Stimulated activated naive CD8-positive, alpha-beta T cell treated with anti-CD3 and anti-CD28 coated beads, Interleukin-15, amount 100 ng/mL, for 72 hours (primary cell): ENCODE measurements at regions not wholly inside any gene's neighbourhood (a gene's known extent, or its start where the extent isn't known, plus 50 kb on each side); places are given as distances from the start of the nearest gene placed in this dataset.
"Not testable (repeated sequence)": the region's sequence is repeated elsewhere in the genome, so short reads cannot be mapped to it uniquely, and the experiment has no call there.

ENCODE experiments used
- ATAC-seq: fragments of 150-1000 bp; cut with Tn5 transposase; 2 replicates; pipeline ENCODE4 v1.10.0; 2021; ENCODE audit warnings: mild to moderate bottlenecking, moderate library complexity
- DNase-seq, 2 donors: peaks; one replicate each; pipeline ENCODE4 v3.0.0; 2021 to 2022
- H3K27ac Mint-ChIP-seq, 2 donors: one replicate each; pipeline ENCODE4 v1.8.0; 2022; ENCODE audit warnings: mild to moderate bottlenecking in 2 of 2, mixed read lengths in 2 of 2, moderate library complexity in 2 of 2
- H3K27me3 Mint-ChIP-seq: one replicate; pipeline ENCODE4 v1.8.0; 2022; ENCODE audit warnings: mixed read lengths
- H3K4me1 Mint-ChIP-seq: one replicate; pipeline ENCODE4 v1.8.0; 2022; ENCODE audit warnings: mild to moderate bottlenecking, mixed read lengths
- H3K4me3 Mint-ChIP-seq, 2 donors: one replicate each; pipeline ENCODE4 v1.8.0; 2022; ENCODE audit warnings: mild to moderate bottlenecking in 2 of 2, mixed read lengths in 2 of 2, moderate library complexity in 1 of 2
- H3K9me3 Mint-ChIP-seq, 2 donors: one replicate each; pipeline ENCODE4 v1.8.0; 2022; ENCODE audit warnings: mixed read lengths in 2 of 2

GRCh38 chr11:70558681-70559080 lies 160.4 kb downstream of the CTTN start:
- no peaks in the 10 kb centered on the region for H3K4me1 Mint-ChIP-seq
- H3K27ac Mint-ChIP-seq: no peak overlapping the region
- no peak for DNase-seq
- no peaks in the 10 kb centered on the region for H3K9me3 Mint-ChIP-seq
- H3K4me3 Mint-ChIP-seq: no peak overlapping the region
- H3K27me3 Mint-ChIP-seq: no peaks in the 10 kb centered on the region
- no peak for ATAC-seq

- Mint-ChIP-seq H3K9me3 (no peaks in the 10 kb centered on the region), H3K27me3 (no peaks in the 10 kb centered on the region), H3K4me1 (no peaks in the 10 kb centered on the region), H3K4me3 (no peak overlapping the region), H3K27ac (no peak overlapping the region)
- DNase-seq: no peak
- no peak for ATAC-seq
These were observed 161.2 kb downstream of the CTTN start for GRCh38 chr11:70559516-70559915.

- not testable (repeated sequence) for H3K27ac Mint-ChIP-seq, ATAC-seq, H3K4me3 Mint-ChIP-seq, H3K4me1 Mint-ChIP-seq, H3K27me3 Mint-ChIP-seq, DNase-seq, H3K9me3 Mint-ChIP-seq
These were observed 162.3 kb downstream of the CTTN start for GRCh38 chr11:70560621-70561020.

- no peaks in the 10 kb centered on the region for H3K4me1 Mint-ChIP-seq
- no peak overlapping the region for H3K4me3 Mint-ChIP-seq
- ATAC-seq: no peak
- peaks cover 54% of the 10 kb centered on the region for H3K27me3 Mint-ChIP-seq
- peaks cover 0 to 10% of the 10 kb centered on the region in 2 donors for H3K9me3 Mint-ChIP-seq
- no peak for DNase-seq
- H3K27ac Mint-ChIP-seq: no peak overlapping the region
These were observed 168.6 kb downstream of the CTTN start for GRCh38 chr11:70566768-70567530.

GRCh38 chr11:70567680-70568034 lies 169.3 kb downstream of the CTTN start:
- Mint-ChIP-seq H3K27me3 (peaks cover 54% of the 10 kb centered on the region), H3K4me3 (no peak overlapping the region), H3K27ac (no peak overlapping the region), H3K4me1 (no peaks in the 10 kb centered on the region), H3K9me3 (peaks cover 0 to 10% of the 10 kb centered on the region in 2 donors)
- ATAC-seq (no peak), DNase-seq (no peak)

GRCh38 chr11:70568035-70568813 lies 169.9 kb downstream of the CTTN start:
- DNase-seq (no peak), ATAC-seq (no peak)
- Mint-ChIP-seq H3K4me3 (no peak overlapping the region), H3K27me3 (peaks cover 54% of the 10 kb centered on the region), H3K27ac (no peak overlapping the region), H3K4me1 (no peaks in the 10 kb centered on the region), H3K9me3 (peaks cover 0 to 10% of the 10 kb centered on the region in 2 donors)

- Mint-ChIP-seq H3K4me3 (no peak overlapping the region), H3K4me1 (no peaks in the 10 kb centered on the region), H3K27ac (no peak overlapping the region), H3K27me3 (peaks cover 55% of the 10 kb centered on the region), H3K9me3 (peaks cover 0 to 10% of the 10 kb centered on the region in 2 donors)
- DNase-seq: no peak
- no peak for ATAC-seq
These were observed 170.7 kb downstream of the CTTN start for GRCh38 chr11:70568814-70569617.

GRCh38 chr11:70569618-70569890 lies 171.2 kb downstream of the CTTN start:
- DNase-seq (no peak), ATAC-seq (no peak)
- H3K27me3 Mint-ChIP-seq: peaks cover 60% of the 10 kb centered on the region
- no peaks in the 10 kb centered on the region for H3K4me1 Mint-ChIP-seq
- H3K4me3 Mint-ChIP-seq: no peak overlapping the region
- H3K27ac Mint-ChIP-seq: peak overlapping the region in 1 of 2 donors; percentile 41
- peaks cover 0 to 10% of the 10 kb centered on the region in 2 donors for H3K9me3 Mint-ChIP-seq

- H3K4me3 Mint-ChIP-seq: no peak overlapping the region
- no peak overlapping the region for H3K27ac Mint-ChIP-seq
- peaks cover 0 to 10% of the 10 kb centered on the region in 2 donors for H3K9me3 Mint-ChIP-seq
- DNase-seq: no peak
- H3K27me3 Mint-ChIP-seq: peaks cover 66% of the 10 kb centered on the region
- H3K4me1 Mint-ChIP-seq: no peaks in the 10 kb centered on the region
- no peak for ATAC-seq
These were observed 171.8 kb downstream of the CTTN start for GRCh38 chr11:70569996-70570692.

- no peaks in the 10 kb centered on the region for H3K4me1 Mint-ChIP-seq
- no peak overlapping the region for H3K4me3 Mint-ChIP-seq
- H3K27ac Mint-ChIP-seq: no peak overlapping the region
- peaks cover 0 to 7% of the 10 kb centered on the region in 2 donors for H3K9me3 Mint-ChIP-seq
- ATAC-seq (no peak), DNase-seq (no peak)
- peaks cover 65% of the 10 kb centered on the region for H3K27me3 Mint-ChIP-seq
These were observed 172.5 kb downstream of the CTTN start for GRCh38 chr11:70570693-70571395.

GRCh38 chr11:70572974-70573260 lies 174.6 kb downstream of the CTTN start:
- no peaks in the 10 kb centered on the region for H3K9me3 Mint-ChIP-seq
- DNase-seq (no peak), ATAC-seq (no peak)
- no peak overlapping the region for H3K27ac Mint-ChIP-seq
- peaks cover 45% of the 10 kb centered on the region for H3K27me3 Mint-ChIP-seq
- no peak overlapping the region for H3K4me3 Mint-ChIP-seq
- H3K4me1 Mint-ChIP-seq: no peaks in the 10 kb centered on the region

- ATAC-seq (no peak), DNase-seq (no peak)
- Mint-ChIP-seq H3K4me3 (no peak overlapping the region), H3K9me3 (no peaks in the 10 kb centered on the region), H3K4me1 (no peaks in the 10 kb centered on the region), H3K27me3 (peaks cover 39% of the 10 kb centered on the region), H3K27ac (no peak overlapping the region)
These were observed 175.4 kb downstream of the CTTN start for GRCh38 chr11:70573701-70574151.

GRCh38 chr11:70574725-70575347 lies 176.5 kb downstream of the CTTN start:
- Mint-ChIP-seq H3K4me1 (no peaks in the 10 kb centered on the region), H3K4me3 (no peak overlapping the region), H3K27ac (no peak overlapping the region), H3K27me3 (peaks cover 38% of the 10 kb centered on the region), H3K9me3 (no peaks in the 10 kb centered on the region)
- ATAC-seq (no peak), DNase-seq (no peak)

GRCh38 chr11:70575396-70576060 lies 177.2 kb downstream of the CTTN start:
- no peaks in the 10 kb centered on the region for H3K4me1 Mint-ChIP-seq
- peaks cover 32% of the 10 kb centered on the region for H3K27me3 Mint-ChIP-seq
- H3K27ac Mint-ChIP-seq: no peak overlapping the region
- ATAC-seq (no peak), DNase-seq (no peak)
- H3K4me3 Mint-ChIP-seq: no peak overlapping the region
- no peaks in the 10 kb centered on the region for H3K9me3 Mint-ChIP-seq
